HEK293 (cell line): ENCODE measurements at regions not wholly inside any gene's neighbourhood (a gene's known extent, or its start where the extent isn't known, plus 50 kb on each side); places are given as distances from the start of the nearest gene placed in this dataset.

Experiments used
- CTCF ChIA-PET: fragments of 350-600 bp; formaldehyde crosslinking; extraction: SDS; loops from one replicate; lab custom pipeline; 2021; ENCODE audit warnings: antibody characterized with exemption; lab: Yijun Ruan, JAX
- POLR2A ChIA-PET: fragments of 300-600 bp; formaldehyde crosslinking; extraction: SDS; loops from one replicate; lab custom pipeline; 2020; ENCODE audit warnings: antibody characterized with exemption, inconsistent platforms; lab: Yijun Ruan, JAX
- H3K27ac ChIP-seq: fragments of 200-500 bp; sonication (Bioruptor generic); 2 replicates; pipeline ENCODE4 v1.5.1; 2014; ENCODE audit warnings: low read depth, low read length, control low read depth, inconsistent platforms; ENCODE audit errors: extremely low read depth
- H3K36me3 ChIP-seq, 2 experiments: fragments of 200-500 bp in 1 of 2; sonication (Bioruptor generic) in 1 of 2; 1 replicate in 1 of 2; 2 replicates in 1 of 2; pipeline ENCODE4 v1.5.1; 2014 to 2017; ENCODE audit warnings: inconsistent platforms in 2 of 2, low read length in 2 of 2; ENCODE audit not compliant: control insufficient read depth in 2 of 2, insufficient read depth in 1 of 2
- H3K4me1 ChIP-seq: fragments of 200-500 bp; sonication (Bioruptor generic); 2 replicates; pipeline ENCODE4 v1.5.1; 2014; ENCODE audit warnings: mild to moderate bottlenecking, low read length, inconsistent platforms; ENCODE audit not compliant: control insufficient read depth, insufficient read depth
- H3K4me3 ChIP-seq: 2 replicates; pipeline ENCODE4 v1.5.1; 2011; ENCODE audit warnings: low read depth, mild to moderate bottlenecking, control low read depth, low read length, moderate library complexity
- H3K9me3 ChIP-seq: fragments of 200-500 bp; sonication (Bioruptor generic); 2 replicates; pipeline ENCODE4 v1.5.1; 2014; ENCODE audit warnings: low read depth, low read length, inconsistent platforms; ENCODE audit not compliant: control insufficient read depth, insufficient read depth
- EGR2 ChIP-seq: fragments of 450-650 bp; formaldehyde crosslinking; IDR thresholded peaks from 2 replicates; pipeline ENCODE4 v1.5.1; 2016; ENCODE audit warnings: low read depth, missing biosample characterization, missing genetic modification characterization
- GLI2 ChIP-seq: fragments of 450-650 bp; formaldehyde crosslinking; IDR thresholded peaks from 2 replicates; pipeline ENCODE4; 2017; ENCODE audit warnings: missing biosample characterization, missing genetic modification characterization, low read depth, borderline replicate concordance
- GLIS1 ChIP-seq: fragments of 450-650 bp; formaldehyde crosslinking; IDR thresholded peaks from 2 replicates; pipeline ENCODE4 v1.5.1; 2016; ENCODE audit warnings: missing biosample characterization, missing genetic modification characterization
- GLIS2 ChIP-seq: fragments of 450-650 bp; formaldehyde crosslinking; IDR thresholded peaks from 2 replicates; pipeline ENCODE4 v1.5.1; 2016; ENCODE audit warnings: missing biosample characterization, missing genetic modification characterization
- MEIS1 ChIP-seq: sonication (generic); formaldehyde crosslinking; IDR thresholded peaks from 2 replicates; pipeline ENCODE4 v1.8.1; 2022; ENCODE audit warnings: missing genetic modification reagents, mild to moderate bottlenecking, borderline replicate concordance
- REST ChIP-seq: fragments of 450-650 bp; formaldehyde crosslinking; IDR thresholded peaks from 2 replicates; pipeline ENCODE4 v1.5.1; 2016; ENCODE audit warnings: missing biosample characterization, missing genetic modification characterization
- SP2 ChIP-seq: fragments of 450-650 bp; formaldehyde crosslinking; IDR thresholded peaks from 2 replicates; pipeline ENCODE4 v1.5.1; 2016; ENCODE audit warnings: missing biosample characterization, missing genetic modification characterization
- ZBTB8A ChIP-seq: fragments of 450-650 bp; formaldehyde crosslinking; IDR thresholded peaks from 2 replicates; pipeline ENCODE4 v1.5.1; 2016; ENCODE audit warnings: missing biosample characterization, missing genetic modification characterization
- ZNF138 ChIP-seq: fragments of 450-650 bp; formaldehyde crosslinking; IDR thresholded peaks from 2 replicates; pipeline ENCODE4 v1.5.1; 2016; ENCODE audit warnings: missing biosample characterization, missing genetic modification characterization, borderline replicate concordance
- ZNF211 ChIP-seq: fragments of 450-650 bp; formaldehyde crosslinking; IDR thresholded peaks from 2 replicates; pipeline ENCODE4 v1.5.1; 2016; ENCODE audit warnings: low read depth, missing biosample characterization, missing genetic modification characterization
- ZNF266 ChIP-seq: fragments of 450-650 bp; formaldehyde crosslinking; IDR thresholded peaks from 2 replicates; pipeline ENCODE4 v1.5.1; 2016; ENCODE audit warnings: missing biosample characterization, missing genetic modification characterization, low read depth
- ZNF292 ChIP-seq: fragments of 450-650 bp; formaldehyde crosslinking; IDR thresholded peaks from 2 replicates; pipeline ENCODE4 v1.5.1; 2016; ENCODE audit warnings: low read depth, missing biosample characterization, missing genetic modification characterization, borderline replicate concordance
- ZNF366 ChIP-seq: fragments of 450-650 bp; formaldehyde crosslinking; conservative IDR thresholded peaks from 2 replicates; pipeline ENCODE4 v1.5.1; 2016; ENCODE audit warnings: missing biosample characterization, missing genetic modification characterization
- ZNF423 ChIP-seq: fragments of 450-650 bp; formaldehyde crosslinking; IDR thresholded peaks from 2 replicates; pipeline ENCODE4 v1.5.1; 2016; ENCODE audit warnings: missing biosample characterization, missing genetic modification characterization
- ZNF501 ChIP-seq: fragments of 450-650 bp; formaldehyde crosslinking; IDR thresholded peaks from 2 replicates; pipeline ENCODE4 v1.5.1; 2016; ENCODE audit warnings: missing biosample characterization, missing genetic modification characterization
- ZNF514 ChIP-seq: fragments of 450-650 bp; formaldehyde crosslinking; IDR thresholded peaks from 2 replicates; pipeline ENCODE4 v1.5.1; 2016; ENCODE audit warnings: missing biosample characterization, missing genetic modification characterization
- ZNF555 ChIP-seq: fragments of 450-650 bp; formaldehyde crosslinking; conservative IDR thresholded peaks from 2 replicates; pipeline ENCODE4 v1.5.1; 2017; ENCODE audit warnings: missing biosample characterization, mild to moderate bottlenecking, missing genetic modification characterization, inconsistent platforms
- ZNF701 ChIP-seq: fragments of 450-650 bp; formaldehyde crosslinking; IDR thresholded peaks from 2 replicates; pipeline ENCODE4 v1.5.1; 2016; ENCODE audit warnings: missing biosample characterization, missing genetic modification characterization
- ZNF747 ChIP-seq: fragments of 450-650 bp; formaldehyde crosslinking; IDR thresholded peaks from 2 replicates; pipeline ENCODE4 v1.5.1; 2016; ENCODE audit warnings: missing biosample characterization, missing genetic modification characterization
- ZNF768 ChIP-seq: fragments of 450-650 bp; formaldehyde crosslinking; IDR thresholded peaks from 2 replicates; pipeline ENCODE4 v1.5.1; 2018; ENCODE audit warnings: missing biosample characterization, mild to moderate bottlenecking, missing genetic modification characterization
- ZNF837 ChIP-seq: fragments of 450-650 bp; formaldehyde crosslinking; IDR thresholded peaks from 2 replicates; pipeline ENCODE4 v1.5.1; 2016; ENCODE audit warnings: missing biosample characterization, missing genetic modification characterization
- TF ChIP-seq, protein P1 (sequence below): IDR thresholded peaks from 2 replicates; pipeline ENCODE4 v1.6.1; 2011; ENCODE audit warnings: mild to moderate bottlenecking, low read depth, low read length, borderline replicate concordance
- TF ChIP-seq, protein P2 (sequence below): fragments of 450-650 bp; formaldehyde crosslinking; IDR thresholded peaks from 2 replicates; pipeline ENCODE4 v1.5.1; 2016; ENCODE audit warnings: missing biosample characterization, missing genetic modification characterization
- TF ChIP-seq, protein P3 (sequence below): fragments of 450-650 bp; formaldehyde crosslinking; IDR thresholded peaks from 2 replicates; pipeline ENCODE4 v1.5.1; 2017; ENCODE audit warnings: missing biosample characterization, missing genetic modification characterization
- TF ChIP-seq, protein P4 (sequence below): fragments of 450-650 bp; formaldehyde crosslinking; conservative IDR thresholded peaks from 2 replicates; pipeline ENCODE4 v1.5.1; 2016; ENCODE audit warnings: low read depth, missing biosample characterization, missing genetic modification characterization

GRCh38 chr6:91358986-91359385 is 772.1 kb upstream of the MAP3K7 start (continued):
- TF ChIP-seq, protein P1, sequence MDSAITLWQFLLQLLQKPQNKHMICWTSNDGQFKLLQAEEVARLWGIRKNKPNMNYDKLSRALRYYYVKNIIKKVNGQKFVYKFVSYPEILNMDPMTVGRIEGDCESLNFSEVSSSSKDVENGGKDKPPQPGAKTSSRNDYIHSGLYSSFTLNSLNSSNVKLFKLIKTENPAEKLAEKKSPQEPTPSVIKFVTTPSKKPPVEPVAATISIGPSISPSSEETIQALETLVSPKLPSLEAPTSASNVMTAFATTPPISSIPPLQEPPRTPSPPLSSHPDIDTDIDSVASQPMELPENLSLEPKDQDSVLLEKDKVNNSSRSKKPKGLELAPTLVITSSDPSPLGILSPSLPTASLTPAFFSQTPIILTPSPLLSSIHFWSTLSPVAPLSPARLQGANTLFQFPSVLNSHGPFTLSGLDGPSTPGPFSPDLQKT = no peak

DNA sequence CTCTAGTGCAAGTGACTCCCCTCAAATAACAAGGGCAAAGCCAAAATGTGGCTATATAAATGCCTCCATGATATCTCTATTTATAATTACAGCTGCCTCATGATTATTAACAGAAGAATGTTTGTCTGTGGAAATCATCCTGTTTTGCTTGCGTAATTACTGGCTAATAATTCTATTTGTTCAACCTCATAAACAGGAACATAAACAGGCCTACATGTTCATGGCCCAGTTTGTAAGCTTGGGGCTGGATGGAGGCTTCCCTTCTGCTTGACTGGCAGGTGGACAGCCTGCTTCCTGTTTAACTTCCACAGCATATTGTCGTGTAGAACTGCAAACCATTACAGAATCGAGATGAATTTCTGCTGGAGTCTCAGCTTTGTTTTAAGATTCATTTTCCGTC is 766.0 kb upstream of the MAP3K7 start:
- no peaks in the 10 kb centered on the region for H3K4me1 ChIP-seq
- H3K36me3 ChIP-seq = no peaks in the 10 kb centered on the region
- no peak overlapping the region for H3K4me3 ChIP-seq
- ChIA-PET CTCF (interaction anchor here (0.8 kb wide), 1 partner anchor 22 kb away, joined by 3 read pairs; no protein-coding TSS in a partner anchor), POLR2A (no interaction called here)
- H3K27ac ChIP-seq = no peak overlapping the region
- no peaks in the 10 kb centered on the region for H3K9me3 ChIP-seq
- TF ChIP-seq ZNF747 (tag by site-specific recombination) (no peak), ZNF366 (no peak), ZNF555 (no peak), ZNF701 (no peak), SP2 (tag by site-specific recombination) (no peak), EGR2 (no peak), ZBTB8A (no peak), REST (tag by site-specific recombination) (no peak), ZNF423 (tag by site-specific recombination) (no peak), ZNF514 (tag by site-specific recombination) (no peak), GLIS1 (tag by site-specific recombination) (no peak), ZNF292 (no peak), MEIS1 (CRISPR knock-in tag) (no peak), ZNF138 (tag by site-specific recombination) (no peak)
- TF ChIP-seq, protein P2, sequence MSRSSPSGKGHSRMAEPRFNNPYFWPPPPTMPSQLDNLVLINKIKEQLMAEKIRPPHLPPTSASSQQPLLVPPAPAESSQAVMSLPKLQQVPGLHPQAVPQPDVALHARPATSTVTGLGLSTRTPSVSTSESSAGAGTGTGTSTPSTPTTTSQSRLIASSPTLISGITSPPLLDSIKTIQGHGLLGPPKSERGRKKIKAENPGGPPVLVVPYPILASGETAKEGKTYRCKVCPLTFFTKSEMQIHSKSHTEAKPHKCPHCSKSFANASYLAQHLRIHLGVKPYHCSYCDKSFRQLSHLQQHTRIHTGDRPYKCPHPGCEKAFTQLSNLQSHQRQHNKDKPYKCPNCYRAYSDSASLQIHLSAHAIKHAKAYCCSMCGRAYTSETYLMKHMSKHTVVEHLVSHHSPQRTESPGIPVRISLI = no peak

GRCh38 chr6:91352321-91352720 is 765.4 kb upstream of the MAP3K7 start:
- ChIA-PET CTCF (no interaction called here), POLR2A (no interaction called here)
- Histone ChIP-seq H3K36me3 (no peaks in the 10 kb centered on the region), H3K27ac (no peak overlapping the region), H3K9me3 (no peaks in the 10 kb centered on the region), H3K4me3 (no peak overlapping the region), H3K4me1 (no peaks in the 10 kb centered on the region)
- TF ChIP-seq, protein P3, sequence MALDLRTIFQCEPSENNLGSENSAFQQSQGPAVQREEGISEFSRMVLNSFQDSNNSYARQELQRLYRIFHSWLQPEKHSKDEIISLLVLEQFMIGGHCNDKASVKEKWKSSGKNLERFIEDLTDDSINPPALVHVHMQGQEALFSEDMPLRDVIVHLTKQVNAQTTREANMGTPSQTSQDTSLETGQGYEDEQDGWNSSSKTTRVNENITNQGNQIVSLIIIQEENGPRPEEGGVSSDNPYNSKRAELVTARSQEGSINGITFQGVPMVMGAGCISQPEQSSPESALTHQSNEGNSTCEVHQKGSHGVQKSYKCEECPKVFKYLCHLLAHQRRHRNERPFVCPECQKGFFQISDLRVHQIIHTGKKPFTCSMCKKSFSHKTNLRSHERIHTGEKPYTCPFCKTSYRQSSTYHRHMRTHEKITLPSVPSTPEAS (tag by site-specific recombination) = no peak
- TF ChIP-seq GLIS2 (tag by site-specific recombination) = no peak
- no peak for TF ChIP-seq ZNF768 (tag by site-specific recombination)
- TF ChIP-seq ZNF837 (tag by site-specific recombination) = no peak
- no peak for TF ChIP-seq GLI2 (tag by site-specific recombination)
- no peak for TF ChIP-seq ZNF211 (tag by site-specific recombination)
- no peak for TF ChIP-seq ZNF501 (tag by site-specific recombination)
- TF ChIP-seq, protein P4, sequence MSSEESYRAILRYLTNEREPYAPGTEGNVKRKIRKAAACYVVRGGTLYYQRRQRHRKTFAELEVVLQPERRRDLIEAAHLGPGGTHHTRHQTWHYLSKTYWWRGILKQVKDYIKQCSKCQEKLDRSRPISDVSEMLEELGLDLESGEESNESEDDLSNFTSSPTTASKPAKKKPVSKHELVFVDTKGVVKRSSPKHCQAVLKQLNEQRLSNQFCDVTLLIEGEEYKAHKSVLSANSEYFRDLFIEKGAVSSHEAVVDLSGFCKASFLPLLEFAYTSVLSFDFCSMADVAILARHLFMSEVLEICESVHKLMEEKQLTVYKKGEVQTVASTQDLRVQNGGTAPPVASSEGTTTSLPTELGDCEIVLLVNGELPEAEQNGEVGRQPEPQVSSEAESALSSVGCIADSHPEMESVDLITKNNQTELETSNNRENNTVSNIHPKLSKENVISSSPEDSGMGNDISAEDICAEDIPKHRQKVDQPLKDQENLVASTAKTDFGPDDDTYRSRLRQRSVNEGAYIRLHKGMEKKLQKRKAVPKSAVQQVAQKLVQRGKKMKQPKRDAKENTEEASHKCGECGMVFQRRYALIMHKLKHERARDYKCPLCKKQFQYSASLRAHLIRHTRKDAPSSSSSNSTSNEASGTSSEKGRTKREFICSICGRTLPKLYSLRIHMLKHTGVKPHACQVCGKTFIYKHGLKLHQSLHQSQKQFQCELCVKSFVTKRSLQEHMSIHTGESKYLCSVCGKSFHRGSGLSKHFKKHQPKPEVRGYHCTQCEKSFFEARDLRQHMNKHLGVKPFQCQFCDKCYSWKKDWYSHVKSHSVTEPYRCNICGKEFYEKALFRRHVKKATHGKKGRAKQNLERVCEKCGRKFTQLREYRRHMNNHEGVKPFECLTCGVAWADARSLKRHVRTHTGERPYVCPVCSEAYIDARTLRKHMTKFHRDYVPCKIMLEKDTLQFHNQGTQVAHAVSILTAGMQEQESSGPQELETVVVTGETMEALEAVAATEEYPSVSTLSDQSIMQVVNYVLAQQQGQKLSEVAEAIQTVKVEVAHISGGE (tag by site-specific recombination) = no peak
- TF ChIP-seq ZNF266 = no peak
